ENCODE measurements at regions not wholly inside any gene's neighbourhood (a gene's known extent, or its start where the extent isn't known, plus 50 kb on each side); places are given as distances from the start of the nearest gene placed in this dataset.

GRCh38 chr16:27625050-27625697, 75.2 kb downstream of the KATNIP start (continued):
- no peak for TF ChIP-seq SCMH1 (CRISPR knock-in tag; IDR thresholded peaks at IDR 0.05; ENCODE audit: borderline replicate concordance)
- TF ChIP-seq HHEX (CRISPR knock-in tag; IDR thresholded peaks at IDR 0.05), result no peak
- no peak for TF ChIP-seq CREBL2 (CRISPR knock-in tag; IDR thresholded peaks at IDR 0.05; ENCODE audit: borderline replicate concordance)
- TF ChIP-seq HOXA5 (CRISPR knock-in tag; IDR thresholded peaks at IDR 0.05), result 0 out of 2 replicates have a peak, but pooled peaks have one; percentile 41
- TF ChIP-seq TRIM24 (CRISPR knock-in tag; IDR thresholded peaks at IDR 0.05), result no peak
- TF ChIP-seq GZF1 (CRISPR knock-in tag; IDR thresholded peaks at IDR 0.05), result no peak
- no peak for TF ChIP-seq ZNF350 (CRISPR knock-in tag; IDR thresholded peaks at IDR 0.05; ENCODE audit: borderline replicate concordance, low read depth)
- no peak for TF ChIP-seq POGK (CRISPR knock-in tag; conservative IDR thresholded peaks at IDR 0.05)
- TF ChIP-seq, protein P1, sequence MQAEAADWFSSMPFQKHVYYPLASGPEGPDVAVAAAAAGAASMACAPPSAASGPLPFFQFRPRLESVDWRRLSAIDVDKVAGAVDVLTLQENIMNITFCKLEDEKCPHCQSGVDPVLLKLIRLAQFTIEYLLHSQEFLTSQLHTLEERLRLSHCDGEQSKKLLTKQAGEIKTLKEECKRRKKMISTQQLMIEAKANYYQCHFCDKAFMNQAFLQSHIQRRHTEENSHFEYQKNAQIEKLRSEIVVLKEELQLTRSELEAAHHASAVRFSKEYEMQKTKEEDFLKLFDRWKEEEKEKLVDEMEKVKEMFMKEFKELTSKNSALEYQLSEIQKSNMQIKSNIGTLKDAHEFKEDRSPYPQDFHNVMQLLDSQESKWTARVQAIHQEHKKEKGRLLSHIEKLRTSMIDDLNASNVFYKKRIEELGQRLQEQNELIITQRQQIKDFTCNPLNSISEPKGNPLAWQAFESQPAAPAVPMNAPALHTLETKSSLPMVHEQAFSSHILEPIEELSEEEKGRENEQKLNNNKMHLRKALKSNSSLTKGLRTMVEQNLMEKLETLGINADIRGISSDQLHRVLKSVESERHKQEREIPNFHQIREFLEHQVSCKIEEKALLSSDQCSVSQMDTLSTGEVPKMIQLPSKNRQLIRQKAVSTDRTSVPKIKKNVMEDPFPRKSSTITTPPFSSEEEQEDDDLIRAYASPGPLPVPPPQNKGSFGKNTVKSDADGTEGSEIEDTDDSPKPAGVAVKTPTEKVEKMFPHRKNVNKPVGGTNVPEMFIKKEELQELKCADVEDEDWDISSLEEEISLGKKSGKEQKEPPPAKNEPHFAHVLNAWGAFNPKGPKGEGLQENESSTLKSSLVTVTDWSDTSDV (CRISPR knock-in tag; IDR thresholded peaks at IDR 0.05), result no peak
- TF ChIP-seq ZNF432 (CRISPR knock-in tag; IDR thresholded peaks at IDR 0.05; ENCODE audit: borderline replicate concordance), result no peak
- TF ChIP-seq PLSCR1 (CRISPR knock-in tag; IDR thresholded peaks at IDR 0.05; ENCODE audit: borderline replicate concordance), result no peak
- TF ChIP-seq ZHX1 (CRISPR knock-in tag; IDR thresholded peaks at IDR 0.05; ENCODE audit: low read depth), result no peak
- no peak for TF ChIP-seq ADNP (CRISPR knock-in tag; IDR thresholded peaks at IDR 0.05)
- TF ChIP-seq ZNF337 (CRISPR knock-in tag; IDR thresholded peaks at IDR 0.05; ENCODE audit: borderline replicate concordance, low read depth), result no peak
- no peak for TF ChIP-seq ZNF431 (CRISPR knock-in tag; IDR thresholded peaks at IDR 0.05; ENCODE audit: borderline replicate concordance, low read depth)
- TF ChIP-seq ZBTB21 (CRISPR knock-in tag; IDR thresholded peaks at IDR 0.05), result no peak
- TF ChIP-seq ZNF569 (CRISPR knock-in tag; IDR thresholded peaks at IDR 0.05; ENCODE audit: borderline replicate concordance), result no peak
- no peak for TF ChIP-seq ZNF589 (CRISPR knock-in tag; conservative IDR thresholded peaks at IDR 0.05)
- no peak for TF ChIP-seq ZNF776 (CRISPR knock-in tag; IDR thresholded peaks at IDR 0.05)
- no peak for TF ChIP-seq MTA3 (CRISPR knock-in tag; IDR thresholded peaks at IDR 0.05)
- no peak for TF ChIP-seq DPF2 (CRISPR knock-in tag; IDR thresholded peaks at IDR 0.05; ENCODE audit: borderline replicate concordance, low read depth)
- TF ChIP-seq RFXANK (CRISPR knock-in tag; IDR thresholded peaks at IDR 0.05), result no peak
- TF ChIP-seq TOPORS (CRISPR knock-in tag; IDR thresholded peaks at IDR 0.05), result no peak

All from HepG2 (cell line).